Suppressor macrophage treated with lipopolysaccharide for 4 hours (primary cell): ENCODE measurements at regions not wholly inside any gene's neighbourhood (a gene's known extent, or its start where the extent isn't known, plus 50 kb on each side); places are given as distances from the start of the nearest gene placed in this dataset.
"Not testable (repeated sequence)": the region's sequence is repeated elsewhere in the genome, so short reads cannot be mapped to it uniquely, and the experiment has no call there.

Experiments used
- DNase-seq: peaks from one replicate; pipeline ENCODE4 v3.0.0-alpha.2; 2020

DNA sequence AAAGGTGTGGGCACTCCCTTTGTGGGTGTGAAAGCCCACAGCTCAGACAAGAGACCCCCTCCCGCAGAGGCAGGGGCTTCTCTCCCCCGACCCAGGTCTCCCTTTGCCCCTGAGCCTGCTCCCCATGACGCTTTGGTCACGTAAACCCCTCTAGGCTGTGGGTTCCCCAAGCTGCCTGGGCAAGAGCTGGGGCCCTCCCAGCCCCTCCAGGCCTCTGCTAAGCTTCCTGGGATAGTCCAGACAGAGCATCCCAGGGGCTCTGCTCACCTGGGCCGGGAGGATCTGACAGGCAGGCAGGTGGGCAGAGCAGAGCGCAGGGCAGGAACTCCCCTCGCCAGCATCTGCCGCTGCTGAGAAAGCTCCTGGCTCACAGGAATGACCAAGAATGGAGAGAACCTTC lies 177.3 kb downstream of the BANP start:
- DNase-seq, result no peak

DNA sequence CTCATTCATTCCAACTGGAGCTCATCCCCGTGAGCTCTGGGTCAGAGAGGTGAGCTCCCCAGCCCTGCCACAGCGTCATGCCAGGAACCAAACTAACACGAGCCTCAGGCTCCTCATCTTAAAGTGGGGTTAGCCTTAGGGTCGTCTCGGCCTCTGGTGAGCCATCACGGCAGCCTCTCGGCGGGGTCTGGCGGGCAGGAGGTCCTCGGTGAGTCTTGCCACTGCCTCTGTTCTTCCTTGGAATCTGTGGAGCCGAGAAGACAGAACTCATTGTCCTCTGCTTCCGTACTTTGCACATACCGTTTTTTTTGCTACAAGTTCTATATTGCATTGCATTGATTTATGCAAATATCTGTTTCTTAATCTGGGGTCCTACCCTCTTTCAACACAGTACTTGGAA lies 177.9 kb downstream of the BANP start:
- DNase-seq, result not testable (repeated sequence)

DNA sequence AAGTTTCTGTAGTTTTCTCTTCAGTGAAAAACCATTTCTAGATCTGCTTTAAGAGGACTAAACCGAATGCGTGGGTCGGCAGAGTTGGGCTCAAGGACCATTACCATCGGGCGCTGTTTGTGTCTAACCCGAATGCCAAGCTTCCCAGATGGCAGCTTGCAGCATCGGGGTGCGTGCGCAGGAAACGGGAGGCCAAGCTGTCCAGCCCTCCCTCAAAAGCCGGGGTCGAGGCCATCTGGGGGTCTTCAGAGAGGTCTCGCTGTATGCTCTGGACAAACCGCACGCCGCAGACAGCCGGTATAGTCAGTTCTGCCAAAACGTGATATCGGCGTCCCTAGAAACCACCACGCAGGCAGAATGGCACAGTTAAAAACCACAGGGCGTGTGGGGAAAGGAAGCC lies 178.8 kb downstream of the BANP start:
- DNase-seq, result no peak

DNA sequence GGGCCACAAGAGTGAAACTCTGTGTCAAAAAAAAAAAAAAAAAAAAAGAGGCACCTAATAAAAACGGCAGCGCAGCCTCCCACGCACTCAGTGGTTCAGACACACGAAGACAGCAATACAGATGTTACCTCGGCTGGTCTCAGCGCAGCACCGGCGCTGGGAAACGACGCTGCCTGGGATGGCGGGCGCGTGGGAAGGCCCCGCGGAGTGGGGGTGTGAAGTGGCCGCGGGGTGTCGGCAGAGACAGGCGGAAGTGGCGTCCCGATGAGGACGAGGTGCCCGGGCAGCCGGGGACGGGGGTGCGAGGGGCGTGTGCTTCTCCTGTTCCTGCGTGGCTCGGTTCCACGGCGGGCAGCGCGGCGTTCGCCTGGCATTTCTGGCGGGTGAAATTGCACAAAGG lies 179.4 kb downstream of the BANP start:
- no peak for DNase-seq

- no peak for DNase-seq
These were observed 180.0 kb downstream of the BANP start for GRCh38 chr16:88131256-88131655.

- no peak for DNase-seq
These were observed 180.7 kb downstream of the BANP start for GRCh38 chr16:88131966-88132365.

- no peak for DNase-seq
These were observed 181.7 kb downstream of the BANP start for GRCh38 chr16:88132836-88133506.

DNA sequence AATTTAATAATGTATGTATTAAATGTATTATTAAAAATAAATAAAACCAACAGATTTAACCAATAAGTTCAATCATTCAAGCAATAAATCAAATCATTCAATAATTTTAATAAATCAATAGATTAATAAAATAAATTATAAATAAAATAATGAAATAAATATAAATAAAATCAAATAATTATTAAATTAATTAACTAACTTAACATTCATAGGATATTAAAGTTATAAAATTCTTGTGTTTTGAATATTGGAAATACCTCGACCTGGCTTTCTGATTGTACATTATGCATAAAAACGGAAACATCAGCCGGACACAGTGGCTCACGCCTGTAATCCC lies 182.2 kb downstream of the BANP start:
- DNase-seq, result no peak

GRCh38 chr16:88134172-88134898 lies 183.1 kb downstream of the BANP start:
- not testable (repeated sequence) for DNase-seq

DNA sequence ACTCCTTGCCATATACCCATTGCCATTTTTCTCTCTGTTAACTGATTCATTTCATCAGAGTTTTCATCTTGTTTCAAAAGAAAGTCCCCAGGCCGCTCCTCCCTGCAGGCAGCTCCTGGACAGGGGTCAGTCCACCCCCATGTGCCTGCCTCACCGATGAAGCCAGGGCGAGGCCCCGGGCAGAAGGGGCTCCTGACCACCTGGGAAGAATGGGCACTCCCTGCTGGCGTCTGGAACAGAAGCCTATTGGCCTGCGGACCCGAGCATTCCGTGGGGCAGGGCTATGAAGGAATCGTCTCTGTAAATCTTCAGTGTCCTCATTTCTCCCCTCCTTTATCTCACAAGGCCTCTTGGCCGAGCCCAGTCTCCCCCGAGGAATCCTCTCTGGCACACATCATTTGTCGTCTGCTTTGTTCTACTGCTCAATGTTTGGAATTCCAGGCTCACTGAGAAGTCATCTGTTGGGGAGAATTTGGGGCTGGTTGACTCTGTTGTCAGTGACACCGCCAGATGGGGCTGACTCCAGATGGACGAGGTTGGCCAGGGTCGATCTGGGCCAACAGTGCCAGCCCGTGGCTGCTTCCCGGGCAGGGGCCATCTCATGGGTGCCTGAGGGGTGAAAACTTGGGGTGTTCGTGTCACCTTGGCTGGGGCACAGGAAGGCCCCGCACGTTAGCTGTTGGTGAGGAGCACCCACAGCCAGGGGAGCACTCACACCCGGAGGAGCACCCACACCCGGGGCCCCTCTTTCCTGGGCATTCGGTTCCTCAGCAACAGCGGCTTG lies 183.9 kb downstream of the BANP start:
- not testable (repeated sequence) for DNase-seq

DNA sequence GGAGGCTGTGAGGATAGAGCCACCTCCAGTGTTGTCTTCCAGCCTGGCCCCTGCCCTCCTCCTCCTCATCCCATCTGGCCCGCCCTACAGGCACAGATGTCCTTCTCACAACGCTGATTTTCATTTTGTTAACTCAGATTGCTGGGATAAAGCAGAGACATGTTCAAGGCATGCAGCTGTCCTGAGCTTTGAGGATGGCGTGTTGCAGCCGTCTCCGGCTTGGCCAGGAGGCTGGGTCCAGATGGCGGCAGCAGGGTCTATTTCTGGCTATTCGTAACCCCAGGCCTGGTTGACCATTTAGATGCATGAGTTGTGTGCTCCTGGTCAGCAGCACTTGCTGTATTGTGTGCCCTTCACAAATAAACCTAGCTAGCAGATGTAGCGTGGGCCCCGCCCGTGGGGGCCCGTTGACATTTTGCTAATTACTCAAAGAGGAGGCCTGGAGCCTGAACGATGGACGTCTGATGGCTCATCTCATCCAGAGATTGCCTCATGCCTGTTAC lies 185.0 kb downstream of the BANP start:
- DNase-seq, result not testable (repeated sequence)

GRCh38 chr16:88136939-88137338 lies 185.7 kb downstream of the BANP start:
- DNase-seq, result not testable (repeated sequence)

GRCh38 chr16:88139141-88139540 lies 187.9 kb downstream of the BANP start:
- peak; percentile 19 for DNase-seq

DNA sequence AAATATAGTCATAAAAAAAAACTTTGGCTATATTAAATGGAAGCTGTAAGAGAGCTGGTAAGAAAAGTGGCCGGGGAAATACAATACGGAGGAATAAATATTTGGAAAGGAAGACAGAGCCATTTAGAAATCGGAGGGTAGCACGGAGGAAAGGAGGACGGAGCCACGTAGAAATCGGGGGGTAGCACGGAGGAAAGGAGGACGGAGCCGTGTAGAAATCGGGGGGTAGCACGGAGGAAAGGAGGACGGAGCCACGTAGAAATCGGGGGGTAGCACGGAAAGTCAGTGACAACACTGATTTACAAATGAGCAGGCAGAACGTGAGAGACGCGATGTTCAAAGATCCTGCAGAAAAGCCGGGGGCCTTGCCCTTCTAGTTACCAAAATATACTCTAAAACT lies 189.0 kb downstream of the BANP start:
- not testable (repeated sequence) for DNase-seq

- DNase-seq, result no peak
These were observed 190.3 kb downstream of the BANP start for GRCh38 chr16:88141580-88141979.

GRCh38 chr16:88142056-88142935 lies 191.1 kb downstream of the BANP start:
- DNase-seq, result not testable (repeated sequence)

DNA sequence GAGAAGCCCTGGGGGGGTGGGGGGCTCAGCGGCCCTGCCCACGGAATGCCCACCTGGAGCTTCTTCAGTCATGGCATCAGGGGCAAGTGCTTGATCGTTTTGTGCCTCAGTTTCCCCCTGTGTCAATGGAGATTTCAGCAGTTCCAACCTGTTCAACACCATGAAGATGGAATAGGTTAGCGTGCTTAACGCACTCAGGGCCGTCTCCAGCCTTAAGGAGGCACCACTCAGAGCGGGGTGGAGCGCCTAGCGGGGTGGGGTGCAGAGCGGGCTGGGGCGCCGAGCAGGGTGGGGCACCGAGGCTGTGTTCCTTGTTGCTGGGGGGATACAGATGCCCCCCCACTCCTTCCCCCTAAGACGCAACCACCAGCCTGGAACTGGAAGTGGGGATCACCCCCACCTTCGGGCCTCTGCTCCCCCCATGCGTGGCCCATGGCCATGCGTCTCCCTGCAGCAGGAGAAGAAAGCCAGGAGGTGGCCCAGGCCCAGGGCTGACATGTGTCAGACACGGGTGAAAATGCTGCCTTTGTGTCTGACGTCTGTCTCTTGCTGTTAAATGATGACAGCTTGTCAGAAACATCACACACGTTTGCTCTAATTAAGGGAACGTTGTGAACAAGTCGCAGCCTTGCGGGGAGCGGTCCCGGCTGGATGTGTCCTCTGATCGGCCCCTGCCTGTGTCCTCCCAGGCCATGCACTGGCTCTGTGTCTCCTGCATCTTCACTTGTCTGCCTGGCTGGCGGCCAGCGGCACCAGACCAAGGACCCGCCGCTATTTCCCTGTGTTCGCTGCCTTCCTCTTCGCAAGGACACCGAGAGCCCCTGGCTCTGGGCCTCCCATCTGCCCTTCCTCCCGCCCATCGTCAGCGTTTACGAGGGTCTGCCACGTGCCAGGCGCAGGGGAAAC lies 192.1 kb downstream of the BANP start:
- DNase-seq, result not testable (repeated sequence)

DNA sequence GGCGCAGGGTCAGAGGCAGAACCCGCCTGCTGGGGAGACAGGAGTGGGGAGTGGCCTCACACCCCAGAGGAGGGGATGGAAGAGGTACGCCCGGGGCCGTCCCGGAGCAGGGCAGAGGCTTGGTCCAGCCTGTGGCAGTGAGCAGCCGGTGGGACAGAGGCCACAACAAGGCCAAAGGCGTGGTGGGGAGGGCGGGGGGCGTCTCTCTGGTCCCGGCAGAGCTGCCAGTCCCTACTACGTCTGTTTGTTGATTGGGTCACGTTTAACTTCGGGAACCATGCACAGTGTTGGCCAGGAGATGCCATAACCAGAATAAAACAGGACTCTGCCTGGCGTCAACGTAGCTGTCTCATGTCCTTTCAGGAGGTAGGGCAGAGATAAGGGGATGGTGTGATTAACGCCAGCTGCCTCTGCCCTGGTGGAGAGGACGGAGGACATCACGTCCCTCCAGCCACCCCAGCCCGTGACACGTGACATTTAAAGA lies 192.8 kb downstream of the BANP start:
- DNase-seq, result no peak

DNA sequence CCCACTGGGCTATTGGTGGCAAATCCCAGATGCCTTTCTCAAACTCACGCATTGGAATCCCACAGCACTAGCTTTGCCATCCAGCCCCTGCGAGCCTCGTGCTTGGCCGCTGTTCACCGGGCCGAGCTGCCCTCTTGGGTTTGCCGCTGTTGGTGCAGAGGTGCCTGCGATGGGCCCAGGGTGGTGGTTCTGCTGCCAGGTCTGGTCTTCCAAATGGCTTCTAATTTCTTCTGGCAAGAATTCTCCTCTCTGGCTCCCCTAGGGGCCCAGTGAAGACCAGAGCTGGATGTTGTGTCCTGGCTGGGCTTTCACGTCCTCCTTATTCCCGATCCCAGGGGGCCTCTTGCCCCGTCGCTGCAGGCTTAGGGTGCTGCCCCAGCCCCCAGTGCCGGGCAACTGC lies 194.1 kb downstream of the BANP start:
- not testable (repeated sequence) for DNase-seq

DNA sequence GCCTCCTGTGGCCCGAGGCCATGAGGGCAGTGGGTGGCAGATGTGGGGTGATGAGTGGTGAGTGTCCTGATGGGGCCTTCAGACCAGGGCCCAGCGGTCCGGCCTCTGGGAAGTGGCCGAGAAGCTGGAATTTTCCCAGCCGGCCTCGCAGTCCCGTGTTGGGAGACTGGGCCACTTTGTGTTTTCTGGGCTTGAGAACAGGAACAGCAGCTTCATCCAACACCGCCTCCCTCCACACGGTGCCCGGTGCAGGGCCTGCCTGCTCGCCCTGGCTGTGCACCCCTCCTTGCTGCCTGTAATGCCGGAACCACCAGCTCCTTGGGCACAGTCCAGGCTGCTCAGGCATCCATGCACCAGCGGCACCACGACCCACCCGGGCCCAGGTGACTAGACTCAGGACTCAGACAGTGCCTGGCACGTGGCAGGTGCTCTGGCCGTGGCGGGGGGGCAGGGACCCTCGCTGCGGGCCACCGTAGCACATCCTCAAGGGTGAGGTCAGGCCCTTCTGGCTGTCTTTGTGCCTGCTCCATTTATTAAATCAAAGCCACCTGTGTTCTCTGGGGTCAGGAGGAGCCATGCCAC lies 194.7 kb downstream of the BANP start:
- DNase-seq, result not testable (repeated sequence)

DNA sequence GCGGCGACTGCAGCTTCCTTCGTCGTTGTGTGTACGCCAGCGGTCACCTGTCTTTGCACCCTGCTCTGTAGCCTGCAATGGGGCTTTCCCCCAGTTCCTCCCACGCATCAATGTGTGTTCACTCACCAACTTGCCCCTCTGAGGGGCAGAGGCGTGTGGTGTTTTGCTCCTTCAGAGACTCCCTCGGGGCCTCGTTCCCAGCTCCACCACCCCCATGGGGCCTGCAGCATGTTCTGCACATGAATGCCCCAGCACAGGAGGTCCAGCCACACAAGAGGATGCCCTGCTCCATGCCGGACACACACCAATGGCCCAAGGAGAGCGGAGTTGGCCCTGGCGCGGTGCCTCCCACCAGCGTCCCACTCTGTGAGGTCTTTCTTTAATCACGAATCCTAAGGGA lies 196.8 kb downstream of the BANP start:
- DNase-seq, result not testable (repeated sequence)
